Right lung (tissue), 2 donors: ENCODE measurements at regions not wholly inside any gene's neighbourhood (a gene's known extent, or its start where the extent isn't known, plus 50 kb on each side); places are given as distances from the start of the nearest gene placed in this dataset.

ENCODE experiments used
- DNase-seq, 2 donors: peaks; one replicate each; pipeline ENCODE4 v3.0.0-alpha.2; 2013

- no peak for DNase-seq
Measured at GRCh38 chr5:72041654-72042053, 65.6 kb upstream of the MAP1B start.

GRCh38 chr5:72042097-72042496 is 65.2 kb upstream of the MAP1B start:
- DNase-seq = no peak

GRCh38 chr5:72045692-72046091 is 61.6 kb upstream of the MAP1B start:
- no peak for DNase-seq

- DNase-seq = no peak
Measured at GRCh38 chr5:72046106-72046505, 61.2 kb upstream of the MAP1B start.

- no peak for DNase-seq
Measured at GRCh38 chr5:72055636-72056035, 51.6 kb upstream of the MAP1B start.
